ENCODE measurements at regions not wholly inside any gene's neighbourhood (a gene's known extent, or its start where the extent isn't known, plus 50 kb on each side); places are given as distances from the start of the nearest gene placed in this dataset.
"Not testable (repeated sequence)": the region's sequence is repeated elsewhere in the genome, so short reads cannot be mapped to it uniquely, and the experiment has no call there.

GRCh38 chrX:14351611-14352303, 177.6 kb upstream of the GLRA2 start:
- no peak for DNase-seq (ENCODE audit: low spot score)

- no peak for DNase-seq (ENCODE audit: low spot score)
Measured at GRCh38 chrX:14347523-14347922, 181.8 kb upstream of the GLRA2 start.

- DNase-seq (ENCODE audit: low spot score), result no peak
Measured at GRCh38 chrX:14344172-14344940, 185.0 kb upstream of the GLRA2 start.

GRCh38 chrX:14309431-14309830, 219.9 kb upstream of the GLRA2 start:
- no peak for DNase-seq (ENCODE audit: low spot score)

GRCh38 chrX:14308976-14309375, 220.4 kb upstream of the GLRA2 start:
- not testable (repeated sequence) for DNase-seq (ENCODE audit: low spot score)

GRCh38 chrX:14303891-14304290, 225.4 kb upstream of the GLRA2 start:
- DNase-seq (ENCODE audit: low spot score), result no peak

GRCh38 chrX:14302561-14302960, 226.8 kb upstream of the GLRA2 start:
- not testable (repeated sequence) for DNase-seq (ENCODE audit: low spot score)

GRCh38 chrX:14300376-14300775, 229.0 kb upstream of the GLRA2 start:
- DNase-seq (ENCODE audit: low spot score), result no peak

- DNase-seq (ENCODE audit: low spot score), result no peak
Measured at GRCh38 chrX:14295426-14295825, 233.9 kb upstream of the GLRA2 start.

- no peak for DNase-seq (ENCODE audit: low spot score)
Measured at GRCh38 chrX:14291666-14292500, 237.5 kb upstream of the GLRA2 start.

GRCh38 chrX:14290335-14290734, 239.0 kb upstream of the GLRA2 start:
- no peak for DNase-seq (ENCODE audit: low spot score)

GRCh38 chrX:14274691-14275090, 245.0 kb upstream of the GEMIN8 start:
- no peak for DNase-seq (ENCODE audit: low spot score)

- DNase-seq (ENCODE audit: low spot score), result no peak
Measured at GRCh38 chrX:14267216-14267615, 237.5 kb upstream of the GEMIN8 start.

GRCh38 chrX:14266705-14267104, 237.0 kb upstream of the GEMIN8 start:
- DNase-seq (ENCODE audit: low spot score), result no peak

- no peak for DNase-seq (ENCODE audit: low spot score)
Measured at GRCh38 chrX:14243823-14244222, 214.1 kb upstream of the GEMIN8 start.

- no peak for DNase-seq (ENCODE audit: low spot score)
Measured at GRCh38 chrX:14235004-14235403, 205.3 kb upstream of the GEMIN8 start.

- no peak for DNase-seq (ENCODE audit: low spot score)
Measured at GRCh38 chrX:14232688-14233087, 203.0 kb upstream of the GEMIN8 start.

- DNase-seq (ENCODE audit: low spot score), result no peak
Measured at GRCh38 chrX:14228611-14229010, 198.9 kb upstream of the GEMIN8 start.

GRCh38 chrX:14220386-14220944, 190.8 kb upstream of the GEMIN8 start:
- DNase-seq (ENCODE audit: low spot score), result no peak

GRCh38 chrX:14209034-14209433, 179.3 kb upstream of the GEMIN8 start:
- DNase-seq (ENCODE audit: low spot score), result no peak

- DNase-seq (ENCODE audit: low spot score), result no peak
Measured at GRCh38 chrX:14194711-14195110, 165.0 kb upstream of the GEMIN8 start.

GRCh38 chrX:14193547-14193946, 163.9 kb upstream of the GEMIN8 start:
- DNase-seq (ENCODE audit: low spot score), result no peak

Measured in CD4-positive, alpha-beta T cell treated with Interleukin-15 for 4 hours (primary cell).